ENCODE measurements at regions not wholly inside any gene's neighbourhood (a gene's known extent, or its start where the extent isn't known, plus 50 kb on each side); places are given as distances from the start of the nearest gene placed in this dataset.

DNA sequence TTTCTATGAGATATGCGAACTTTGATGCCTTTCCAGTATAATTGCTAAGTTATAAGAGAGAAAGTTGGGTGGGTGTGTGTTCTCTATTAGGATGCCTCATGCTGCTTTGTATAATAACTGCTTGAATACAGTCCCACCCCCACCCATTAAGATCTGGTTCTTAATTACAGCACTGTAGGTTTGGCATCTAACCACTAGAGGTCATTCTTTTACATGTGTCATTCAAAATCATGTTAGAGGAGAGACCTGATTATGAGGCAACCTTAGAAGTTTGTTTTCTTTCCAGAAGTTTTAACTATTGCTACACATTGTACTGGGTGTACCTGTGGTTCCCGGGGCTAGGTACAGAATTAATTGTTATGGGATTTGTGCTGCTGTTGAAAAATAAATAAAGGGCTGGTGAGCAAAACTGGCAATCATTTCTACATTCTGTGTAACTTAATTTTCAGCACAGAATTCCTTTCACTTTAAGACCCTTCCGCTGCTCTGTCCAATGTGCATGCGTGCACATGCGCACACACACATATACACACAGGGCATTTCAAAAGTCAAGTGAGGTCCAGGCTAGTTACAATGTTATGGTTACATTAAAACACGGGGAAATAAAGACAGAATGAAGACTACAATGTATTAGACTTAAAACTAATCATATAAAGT is 1156.3 kb downstream of the SORCS3 start:
- TF ChIP-seq EZH2 (IDR thresholded peaks at IDR 0.05; ENCODE audit: low read depth, unreplicated experiment), result no peak
- TF ChIP-seq, protein P1, sequence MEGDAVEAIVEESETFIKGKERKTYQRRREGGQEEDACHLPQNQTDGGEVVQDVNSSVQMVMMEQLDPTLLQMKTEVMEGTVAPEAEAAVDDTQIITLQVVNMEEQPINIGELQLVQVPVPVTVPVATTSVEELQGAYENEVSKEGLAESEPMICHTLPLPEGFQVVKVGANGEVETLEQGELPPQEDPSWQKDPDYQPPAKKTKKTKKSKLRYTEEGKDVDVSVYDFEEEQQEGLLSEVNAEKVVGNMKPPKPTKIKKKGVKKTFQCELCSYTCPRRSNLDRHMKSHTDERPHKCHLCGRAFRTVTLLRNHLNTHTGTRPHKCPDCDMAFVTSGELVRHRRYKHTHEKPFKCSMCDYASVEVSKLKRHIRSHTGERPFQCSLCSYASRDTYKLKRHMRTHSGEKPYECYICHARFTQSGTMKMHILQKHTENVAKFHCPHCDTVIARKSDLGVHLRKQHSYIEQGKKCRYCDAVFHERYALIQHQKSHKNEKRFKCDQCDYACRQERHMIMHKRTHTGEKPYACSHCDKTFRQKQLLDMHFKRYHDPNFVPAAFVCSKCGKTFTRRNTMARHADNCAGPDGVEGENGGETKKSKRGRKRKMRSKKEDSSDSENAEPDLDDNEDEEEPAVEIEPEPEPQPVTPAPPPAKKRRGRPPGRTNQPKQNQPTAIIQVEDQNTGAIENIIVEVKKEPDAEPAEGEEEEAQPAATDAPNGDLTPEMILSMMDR (conservative IDR thresholded peaks at IDR 0.05; ENCODE audit: low read depth in 2 of 2), result peak; percentile 67 to 71
- TF ChIP-seq REST (IDR thresholded peaks at IDR 0.05; ENCODE audit: unreplicated experiment), result no peak
- no peak for TF ChIP-seq CREB1 (CRISPR knock-in tag; IDR thresholded peaks at IDR 0.05; ENCODE audit: low read depth)
- no peak for TF ChIP-seq JUNB (IDR thresholded peaks at IDR 0.05; ENCODE audit: unreplicated experiment)
- no peak for TF ChIP-seq POLR2AphosphoS5 (IDR thresholded peaks at IDR 0.05; ENCODE audit: low read depth)
- no peak for TF ChIP-seq STAT1 (IDR thresholded peaks at IDR 0.05; ENCODE audit: unreplicated experiment)
- TF ChIP-seq EZH2phosphoT487 (IDR thresholded peaks at IDR 0.05; ENCODE audit: unreplicated experiment), result no peak

All from GM23338 (cell line).